Medulla oblongata (tissue), 1 donor: ENCODE measurements at regions not wholly inside any gene's neighbourhood (a gene's known extent, or its start where the extent isn't known, plus 50 kb on each side); places are given as distances from the start of the nearest gene placed in this dataset.
A peak's percentile ranks its signal among the peaks of the same experiment; 100 is the strongest.
"Not testable (repeated sequence)": the region's sequence is repeated elsewhere in the genome, so short reads cannot be mapped to it uniquely, and the experiment has no call there.

Source experiments
- DNase-seq: peaks from one replicate; pipeline ENCODE4 v3.0.0-alpha.2; 2015; ENCODE audit errors: extremely low spot score

GRCh38 chr7:89618274-89618673 is 536.0 kb upstream of the STEAP1 start:
- DNase-seq: no peak

GRCh38 chr7:89621925-89622641 is 532.2 kb upstream of the STEAP1 start:
- DNase-seq: no peak

- DNase-seq: peak; percentile 61
These were observed 531.1 kb upstream of the STEAP1 start for GRCh38 chr7:89623018-89623672.

- not testable (repeated sequence) for DNase-seq
These were observed 530.1 kb upstream of the STEAP1 start for GRCh38 chr7:89624155-89624554.

- no peak for DNase-seq
These were observed 505.8 kb upstream of the STEAP1 start for GRCh38 chr7:89648509-89648908.

- DNase-seq: no peak
These were observed 498.3 kb upstream of the STEAP1 start for GRCh38 chr7:89655946-89656345.

- no peak for DNase-seq
These were observed 492.4 kb upstream of the STEAP1 start for GRCh38 chr7:89661876-89662275.

GRCh38 chr7:89666136-89666835 is 488.0 kb upstream of the STEAP1 start:
- DNase-seq: no peak

GRCh38 chr7:89680161-89680560 is 474.1 kb upstream of the STEAP1 start:
- DNase-seq: no peak

- no peak for DNase-seq
These were observed 472.8 kb upstream of the STEAP1 start for GRCh38 chr7:89681448-89681847.

GRCh38 chr7:89685287-89685686 is 469.0 kb upstream of the STEAP1 start:
- DNase-seq: no peak

- DNase-seq: no peak
These were observed 467.1 kb upstream of the STEAP1 start for GRCh38 chr7:89687211-89687610.

- DNase-seq: no peak
These were observed 459.0 kb upstream of the STEAP1 start for GRCh38 chr7:89695241-89695640.

- DNase-seq: no peak
These were observed 440.1 kb upstream of the STEAP1 start for GRCh38 chr7:89714131-89714530.

GRCh38 chr7:89718941-89719340 is 435.3 kb upstream of the STEAP1 start:
- DNase-seq: not testable (repeated sequence)

- no peak for DNase-seq
These were observed 425.8 kb upstream of the STEAP1 start for GRCh38 chr7:89728481-89728880.

GRCh38 chr7:89731751-89732445 is 422.4 kb upstream of the STEAP1 start:
- no peak for DNase-seq

GRCh38 chr7:89738549-89738948 is 415.7 kb upstream of the STEAP1 start:
- no peak for DNase-seq

GRCh38 chr7:89757910-89758309 is 396.4 kb upstream of the STEAP1 start:
- no peak for DNase-seq

- no peak for DNase-seq
These were observed 393.6 kb upstream of the STEAP1 start for GRCh38 chr7:89760690-89761089.

- DNase-seq: no peak
These were observed 393.1 kb upstream of the STEAP1 start for GRCh38 chr7:89761173-89761572.

- DNase-seq: no peak
These were observed 384.1 kb upstream of the STEAP1 start for GRCh38 chr7:89770161-89770560.
